GM18868 (cell line): ENCODE measurements at regions not wholly inside any gene's neighbourhood (a gene's known extent, or its start where the extent isn't known, plus 50 kb on each side); places are given as distances from the start of the nearest gene placed in this dataset.

Source experiments
- ATAC-seq: cut with Tn5 transposase; IDR thresholded peaks from one replicate; pipeline ENCODE4 v1.9.1; 2021; ENCODE audit warnings: mild to moderate bottlenecking, moderate library complexity; ENCODE audit not compliant: unreplicated experiment

- peak; percentile 91 for ATAC-seq
Measured at GRCh38 chr11:87972133-87972532, 203.1 kb downstream of the RAB38 start.

DNA sequence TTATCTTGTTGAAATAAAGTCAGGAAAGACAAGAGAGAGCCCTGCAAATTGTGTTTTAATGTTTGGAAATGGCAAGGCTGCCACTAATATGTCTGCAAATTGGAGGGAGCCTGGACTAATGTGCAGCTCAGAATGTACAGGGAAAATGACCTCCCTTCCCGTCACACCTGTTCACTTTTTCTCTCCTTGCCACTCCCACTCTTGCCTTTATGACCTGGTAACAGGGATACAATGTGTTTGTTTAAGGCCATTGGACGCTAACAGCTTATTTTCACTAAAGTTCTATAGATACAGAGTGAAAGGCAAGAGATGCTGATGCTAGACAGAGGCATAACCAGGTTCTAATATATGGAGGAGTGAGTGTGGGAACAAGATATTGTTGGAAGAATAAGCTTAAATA is 203.9 kb downstream of the RAB38 start:
- no peak for ATAC-seq

DNA sequence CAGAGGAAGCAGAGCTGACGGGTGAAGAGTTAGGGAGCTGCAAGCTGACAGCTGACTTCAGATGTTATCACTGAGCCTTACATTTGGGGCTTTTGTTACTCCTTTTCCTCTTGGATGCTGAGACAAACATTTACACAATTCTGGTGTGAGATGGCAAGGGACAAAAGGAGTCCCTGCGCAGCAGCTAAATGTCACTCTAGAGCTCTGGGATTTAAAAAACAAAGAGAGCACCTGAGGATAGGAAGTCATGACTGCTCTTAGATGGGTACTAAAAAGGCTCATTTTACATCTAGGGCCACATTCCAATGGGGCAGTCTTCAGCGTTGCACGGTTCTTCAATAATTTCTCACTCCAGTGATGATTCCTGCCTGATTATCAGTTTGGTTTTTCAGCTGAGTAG is 204.5 kb downstream of the RAB38 start:
- ATAC-seq, result no peak

- no peak for ATAC-seq
Measured at GRCh38 chr11:87967459-87967858, 207.8 kb downstream of the RAB38 start.

GRCh38 chr11:87966694-87967093 is 208.5 kb downstream of the RAB38 start:
- no peak for ATAC-seq

DNA sequence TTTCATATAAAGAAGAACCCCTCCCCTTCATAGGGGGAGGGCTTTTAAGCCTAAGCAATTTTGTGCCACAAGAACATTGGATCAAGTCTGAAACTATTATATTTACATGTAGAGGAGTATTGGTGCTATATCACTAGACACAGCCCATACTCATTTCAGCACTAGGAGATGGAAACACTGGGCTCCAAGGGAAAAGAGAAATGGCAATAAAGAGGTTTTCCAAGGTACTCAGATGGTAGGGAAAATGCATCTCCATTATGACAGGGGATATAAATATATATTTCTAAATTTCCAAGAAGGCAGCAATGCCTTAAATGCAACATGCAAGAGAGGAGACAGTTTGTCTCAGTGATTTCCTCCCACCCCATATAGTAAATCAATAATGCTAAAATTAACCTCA is 209.0 kb downstream of the RAB38 start:
- ATAC-seq, result no peak

DNA sequence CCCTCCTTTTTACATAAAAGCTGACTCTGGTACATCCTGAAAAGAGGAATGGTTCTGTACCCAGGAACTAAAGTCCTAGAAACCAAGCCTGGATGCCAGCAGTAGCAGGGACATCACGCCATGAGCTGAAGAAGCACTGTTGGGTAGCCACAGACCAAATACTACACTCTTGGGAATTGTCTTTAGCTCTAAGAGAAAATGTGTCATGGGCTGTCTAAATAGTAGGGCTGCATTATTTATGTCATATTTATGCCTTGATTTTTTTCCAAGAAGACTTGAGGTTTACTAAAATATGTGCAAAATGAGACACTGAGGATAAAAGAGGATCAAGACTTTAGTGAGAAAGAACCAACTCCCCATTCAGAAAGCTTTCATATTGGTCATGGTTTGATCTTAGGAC is 213.6 kb downstream of the RAB38 start:
- no peak for ATAC-seq

- no peak for ATAC-seq
Measured at GRCh38 chr11:87957961-87958360, 217.3 kb downstream of the RAB38 start.

DNA sequence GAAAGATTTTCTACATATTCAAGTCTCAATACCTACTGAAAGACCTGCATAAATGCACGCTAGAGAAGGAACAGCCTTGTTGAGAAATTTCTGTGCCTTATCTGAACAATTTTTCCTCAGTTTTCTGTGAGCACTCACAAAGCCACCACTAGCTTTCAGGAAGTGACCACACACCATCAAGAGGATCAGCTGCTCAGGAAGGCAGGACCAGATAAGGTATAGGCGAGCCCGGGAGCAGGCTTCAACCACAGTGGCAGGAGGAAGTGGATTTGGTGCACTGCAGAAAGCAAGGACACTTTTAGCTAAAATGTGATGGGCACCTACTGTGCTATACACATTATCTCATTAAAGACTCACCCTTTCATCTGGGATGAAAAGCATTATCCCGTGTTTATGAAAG is 220.8 kb downstream of the RAB38 start:
- ATAC-seq, result no peak

DNA sequence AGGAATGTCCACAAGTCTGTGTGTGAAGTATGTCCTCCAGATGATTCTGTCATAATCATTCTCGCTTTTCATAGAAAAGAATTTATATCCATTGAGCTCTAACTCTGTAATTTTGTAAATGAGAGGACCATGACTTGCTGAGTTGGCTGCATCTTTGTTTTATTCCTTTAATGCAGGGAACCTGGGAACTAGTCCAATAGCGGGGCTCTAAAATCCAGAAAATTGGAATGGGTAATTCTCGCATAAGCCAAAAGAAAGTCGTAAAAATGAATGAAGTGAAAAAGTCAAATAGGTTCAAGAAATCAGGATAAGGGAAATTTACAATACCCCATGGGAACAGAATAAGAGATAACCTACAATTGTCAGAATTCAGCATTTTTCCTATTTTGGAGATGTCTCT is 232.5 kb downstream of the RAB38 start:
- ATAC-seq, result no peak

DNA sequence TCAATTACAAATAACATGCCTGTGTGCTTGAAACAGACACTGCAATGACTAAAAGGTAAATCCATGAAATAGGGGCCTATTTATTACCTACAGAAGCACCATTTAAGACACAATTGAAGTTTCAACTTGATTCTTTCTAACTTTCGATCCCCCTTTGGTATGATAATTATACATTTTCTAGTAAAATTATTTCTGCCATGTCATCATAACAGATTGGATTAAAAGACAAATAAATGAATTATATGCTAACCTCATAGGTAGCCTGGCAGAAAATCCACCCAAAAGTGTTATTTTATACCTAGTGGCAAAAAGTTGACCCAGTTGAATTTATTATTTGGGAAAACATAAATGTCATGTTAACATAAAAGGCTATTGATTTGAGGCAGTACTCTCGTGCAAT is 241.1 kb downstream of the RAB38 start:
- ATAC-seq, result no peak

GRCh38 chr11:87926250-87926970 is 248.8 kb downstream of the RAB38 start:
- no peak for ATAC-seq

DNA sequence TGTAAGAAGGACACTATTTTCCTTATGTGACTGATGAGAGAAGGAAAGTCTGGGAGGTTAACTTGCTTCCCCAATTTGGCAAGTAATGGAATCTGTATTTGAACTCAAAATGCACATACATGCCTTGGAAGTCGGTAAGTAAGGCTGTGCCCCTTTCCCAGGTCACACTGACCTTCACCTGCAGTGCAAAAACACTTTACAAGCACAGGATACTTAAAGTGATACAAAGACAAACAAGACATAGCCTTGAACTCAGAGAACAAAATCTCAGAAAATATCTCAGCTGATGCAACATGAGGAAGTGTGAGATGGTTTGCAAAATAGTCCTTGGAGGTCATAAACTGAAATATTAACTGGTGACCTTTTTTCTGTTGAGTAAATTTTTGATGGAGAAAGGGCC is 251.1 kb downstream of the RAB38 start:
- no peak for ATAC-seq

DNA sequence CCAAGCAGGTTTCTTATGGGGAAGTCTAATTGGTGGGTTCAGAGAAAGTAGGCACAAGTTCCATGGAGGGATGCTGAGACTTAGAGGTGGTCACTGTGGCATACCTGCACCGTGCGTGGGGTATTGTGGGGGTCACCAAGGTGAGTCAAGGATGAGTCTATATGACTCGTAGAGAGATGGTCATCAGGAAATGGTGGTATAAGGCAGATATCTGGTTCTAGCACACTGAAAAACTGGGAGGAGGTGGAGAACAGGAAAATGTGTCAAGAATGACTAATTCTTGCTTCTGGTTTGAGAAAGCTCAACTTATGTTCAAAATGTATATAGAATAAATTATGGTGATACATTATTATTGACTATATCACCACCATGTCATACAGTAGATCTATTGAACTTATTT is 258.1 kb downstream of the RAB38 start:
- no peak for ATAC-seq

GRCh38 chr11:87909178-87909577 is 266.1 kb downstream of the RAB38 start:
- ATAC-seq, result no peak

- ATAC-seq, result no peak
Measured at GRCh38 chr11:87908086-87908485, 267.2 kb downstream of the RAB38 start.

DNA sequence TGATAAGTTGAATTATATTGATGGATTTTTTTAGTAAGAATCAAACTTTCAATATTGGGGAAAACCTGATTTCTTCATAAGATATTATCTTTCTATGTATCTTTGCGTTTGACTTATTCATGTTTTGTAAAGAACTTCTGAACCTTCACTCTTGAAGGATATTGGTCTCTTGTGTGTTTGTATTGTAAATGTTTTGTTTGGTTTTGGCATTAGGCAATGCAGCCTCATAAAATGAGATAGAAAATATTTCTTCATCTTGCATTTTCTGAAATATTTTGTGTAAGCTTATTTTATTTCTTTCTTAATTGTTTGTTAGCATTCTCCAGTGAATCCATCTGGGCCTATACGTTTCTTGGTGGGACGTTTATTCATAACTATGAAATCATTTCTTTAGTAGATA is 271.9 kb downstream of the RAB38 start:
- ATAC-seq, result no peak

- ATAC-seq, result no peak
Measured at GRCh38 chr11:87901341-87901740, 273.9 kb downstream of the RAB38 start.

DNA sequence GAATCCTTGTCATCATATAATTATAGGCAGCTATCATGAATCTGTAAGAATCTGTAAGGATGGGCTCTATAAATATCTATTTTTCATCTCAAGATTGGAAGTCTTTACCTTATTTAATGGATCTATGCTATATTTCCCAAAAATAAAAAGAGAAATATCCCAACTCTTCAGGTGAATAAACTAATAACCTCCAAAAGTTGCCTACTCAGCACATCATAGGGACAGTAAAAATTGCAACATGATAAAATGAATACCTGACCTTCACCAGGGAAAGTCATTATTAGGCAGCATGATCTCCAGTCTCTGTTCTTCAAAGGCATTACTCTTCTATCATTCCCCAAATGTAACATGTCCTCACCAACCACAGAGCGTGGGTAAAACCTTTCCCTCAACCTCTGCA is 277.3 kb downstream of the RAB38 start:
- no peak for ATAC-seq

GRCh38 chr11:87897071-87897470 is 278.2 kb downstream of the RAB38 start:
- ATAC-seq, result no peak

GRCh38 chr11:87894961-87895360 is 280.3 kb downstream of the RAB38 start:
- no peak for ATAC-seq

DNA sequence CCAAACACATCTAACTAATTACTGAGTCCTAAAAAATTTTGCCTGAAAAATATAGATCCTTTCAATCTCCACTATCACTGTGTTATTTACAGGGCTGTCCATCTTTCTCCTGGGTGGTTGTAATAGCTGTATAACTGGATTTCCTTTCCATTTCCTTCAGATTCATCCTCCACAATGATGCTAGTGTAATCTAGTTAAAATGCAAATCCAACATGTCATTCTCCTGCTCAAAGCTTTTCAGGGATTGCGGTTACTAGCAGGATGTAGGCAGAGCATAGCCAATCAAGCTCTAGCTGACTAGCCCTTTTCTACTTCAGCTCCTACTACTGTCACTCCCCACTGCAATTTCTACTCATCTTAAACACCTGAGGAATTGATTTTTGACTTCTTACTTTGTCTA is 283.0 kb downstream of the RAB38 start:
- no peak for ATAC-seq

GRCh38 chr11:87889126-87889525 is 286.1 kb downstream of the RAB38 start:
- no peak for ATAC-seq
